ENCODE measurements at regions not wholly inside any gene's neighbourhood (a gene's known extent, or its start where the extent isn't known, plus 50 kb on each side); places are given as distances from the start of the nearest gene placed in this dataset.

- DNase-seq = no peak
These were observed 636.9 kb downstream of the TAFA4 start for GRCh38 chr3:68295457-68295856.

- DNase-seq = no peak
These were observed 635.9 kb upstream of the SUCLG2 start for GRCh38 chr3:68290333-68290732.

- DNase-seq = no peak
These were observed 633.7 kb upstream of the SUCLG2 start for GRCh38 chr3:68288085-68288484.

- no peak for DNase-seq
These were observed 632.7 kb upstream of the SUCLG2 start for GRCh38 chr3:68287101-68287500.

GRCh38 chr3:68274286-68274685 lies 619.9 kb upstream of the SUCLG2 start:
- DNase-seq = no peak

- no peak for DNase-seq
These were observed 616.7 kb upstream of the SUCLG2 start for GRCh38 chr3:68271145-68271544.

- DNase-seq = no peak
These were observed 602.3 kb upstream of the SUCLG2 start for GRCh38 chr3:68256635-68257223.

- DNase-seq = no peak
These were observed 594.9 kb upstream of the SUCLG2 start for GRCh38 chr3:68249265-68249664.

- DNase-seq = no peak
These were observed 588.2 kb upstream of the SUCLG2 start for GRCh38 chr3:68242606-68243005.

- no peak for DNase-seq
These were observed 585.1 kb upstream of the SUCLG2 start for GRCh38 chr3:68239542-68239941.

GRCh38 chr3:68234076-68234780 lies 579.8 kb upstream of the SUCLG2 start:
- no peak for DNase-seq

- no peak for DNase-seq
These were observed 574.4 kb upstream of the SUCLG2 start for GRCh38 chr3:68228856-68229255.

- DNase-seq = no peak
These were observed 566.4 kb upstream of the SUCLG2 start for GRCh38 chr3:68220832-68221231.

GRCh38 chr3:68211637-68212036 lies 557.2 kb upstream of the SUCLG2 start:
- no peak for DNase-seq

GRCh38 chr3:68210635-68211034 lies 556.2 kb upstream of the SUCLG2 start:
- no peak for DNase-seq

- DNase-seq = no peak
These were observed 552.9 kb upstream of the SUCLG2 start for GRCh38 chr3:68207327-68207726.

- no peak for DNase-seq
These were observed 552.2 kb upstream of the SUCLG2 start for GRCh38 chr3:68206524-68207117.

- no peak for DNase-seq
These were observed 532.3 kb upstream of the SUCLG2 start for GRCh38 chr3:68186733-68187132.

- DNase-seq = no peak
These were observed 522.2 kb upstream of the SUCLG2 start for GRCh38 chr3:68176600-68176999.

GRCh38 chr3:68173012-68173634 lies 518.7 kb upstream of the SUCLG2 start:
- no peak for DNase-seq

- DNase-seq = no peak
These were observed 517.6 kb upstream of the SUCLG2 start for GRCh38 chr3:68172039-68172438.

GRCh38 chr3:68163968-68164367 lies 509.6 kb upstream of the SUCLG2 start:
- DNase-seq = no peak

GRCh38 chr3:68163062-68163461 lies 508.6 kb upstream of the SUCLG2 start:
- DNase-seq = no peak

GRCh38 chr3:68162644-68163043 lies 508.2 kb upstream of the SUCLG2 start:
- no peak for DNase-seq

Data from fibroblast of skin of right quadriceps (primary cell).